GM12801 (cell line): ENCODE measurements at regions not wholly inside any gene's neighbourhood (a gene's known extent, or its start where the extent isn't known, plus 50 kb on each side); places are given as distances from the start of the nearest gene placed in this dataset.

Experiments used
- TF ChIP-seq, protein P1 (sequence below): IDR thresholded peaks from one replicate; pipeline ENCODE4 v1.5.1; 2011; ENCODE audit warnings: control low read depth; ENCODE audit not compliant: insufficient read length; ENCODE audit errors: extremely low read depth

GRCh38 chr20:11003341-11003740 is 329.5 kb upstream of the JAG1 start:
- TF ChIP-seq, protein P1, sequence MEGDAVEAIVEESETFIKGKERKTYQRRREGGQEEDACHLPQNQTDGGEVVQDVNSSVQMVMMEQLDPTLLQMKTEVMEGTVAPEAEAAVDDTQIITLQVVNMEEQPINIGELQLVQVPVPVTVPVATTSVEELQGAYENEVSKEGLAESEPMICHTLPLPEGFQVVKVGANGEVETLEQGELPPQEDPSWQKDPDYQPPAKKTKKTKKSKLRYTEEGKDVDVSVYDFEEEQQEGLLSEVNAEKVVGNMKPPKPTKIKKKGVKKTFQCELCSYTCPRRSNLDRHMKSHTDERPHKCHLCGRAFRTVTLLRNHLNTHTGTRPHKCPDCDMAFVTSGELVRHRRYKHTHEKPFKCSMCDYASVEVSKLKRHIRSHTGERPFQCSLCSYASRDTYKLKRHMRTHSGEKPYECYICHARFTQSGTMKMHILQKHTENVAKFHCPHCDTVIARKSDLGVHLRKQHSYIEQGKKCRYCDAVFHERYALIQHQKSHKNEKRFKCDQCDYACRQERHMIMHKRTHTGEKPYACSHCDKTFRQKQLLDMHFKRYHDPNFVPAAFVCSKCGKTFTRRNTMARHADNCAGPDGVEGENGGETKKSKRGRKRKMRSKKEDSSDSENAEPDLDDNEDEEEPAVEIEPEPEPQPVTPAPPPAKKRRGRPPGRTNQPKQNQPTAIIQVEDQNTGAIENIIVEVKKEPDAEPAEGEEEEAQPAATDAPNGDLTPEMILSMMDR: no peak

DNA sequence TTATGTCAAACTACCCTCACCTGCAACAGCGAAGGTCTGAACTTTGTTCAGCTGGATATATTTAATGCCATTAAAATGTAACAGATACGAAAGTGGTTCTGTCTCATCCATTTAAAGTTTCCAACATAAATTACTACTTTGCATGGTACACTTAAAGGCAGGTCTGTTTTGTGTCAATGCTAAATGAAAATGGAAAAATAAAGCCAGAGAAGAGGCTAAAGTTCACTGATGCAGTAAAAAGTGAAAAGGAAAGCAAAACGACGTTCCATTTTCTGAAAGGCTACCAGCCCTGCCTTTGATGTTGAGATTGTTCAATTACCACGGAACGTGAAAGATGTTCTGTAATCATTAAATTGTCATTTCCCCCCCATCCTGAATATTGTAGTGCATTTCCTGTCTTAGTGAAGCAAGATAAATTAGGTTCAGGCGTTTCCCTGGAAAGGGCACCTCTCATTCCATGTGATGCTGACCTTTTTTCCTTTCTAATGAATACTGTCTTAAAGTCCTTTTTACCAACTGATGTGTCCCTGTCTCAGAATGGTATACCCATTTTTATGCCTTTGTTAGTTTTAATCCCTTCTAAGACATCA is 334.7 kb upstream of the JAG1 start:
- TF ChIP-seq, protein P1: no peak

DNA sequence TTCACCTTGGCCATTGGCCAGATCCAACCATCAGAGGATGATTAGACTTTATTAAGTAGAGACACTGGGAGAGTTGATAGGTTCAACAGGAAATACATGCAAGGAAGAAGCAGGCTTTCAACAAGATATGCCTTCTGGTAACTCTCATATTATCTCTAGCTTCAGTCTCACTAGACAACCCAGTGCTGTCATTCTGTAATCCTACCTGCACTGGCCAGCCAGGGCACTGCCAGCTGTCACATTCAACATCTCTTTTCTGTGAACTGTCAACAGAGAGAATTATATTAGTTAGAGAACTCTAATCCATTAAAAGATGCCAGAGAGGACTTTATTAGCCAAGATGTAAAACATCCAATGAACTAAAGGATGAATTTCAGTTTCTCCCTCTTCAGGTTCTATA is 337.9 kb upstream of the JAG1 start:
- TF ChIP-seq, protein P1: no peak

DNA sequence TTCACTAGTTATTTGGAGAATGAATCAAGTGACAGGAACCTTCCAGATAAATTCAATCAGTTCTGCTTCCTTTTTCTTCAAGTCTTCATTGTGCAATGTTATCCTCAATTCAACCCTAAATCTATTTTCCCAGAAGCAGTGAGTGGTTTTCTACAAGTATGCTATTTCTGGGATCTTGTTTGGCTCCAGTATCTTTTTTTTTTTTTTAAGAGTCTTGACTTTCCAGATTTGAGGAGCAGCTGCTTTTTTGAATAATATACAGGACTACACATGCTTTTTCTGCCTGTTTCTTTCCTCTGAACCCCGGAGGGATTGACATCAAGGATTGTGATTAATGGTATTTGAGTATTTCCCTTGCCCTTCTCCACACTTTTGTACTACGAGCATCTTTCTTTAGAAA is 339.2 kb upstream of the JAG1 start:
- TF ChIP-seq, protein P1: no peak

DNA sequence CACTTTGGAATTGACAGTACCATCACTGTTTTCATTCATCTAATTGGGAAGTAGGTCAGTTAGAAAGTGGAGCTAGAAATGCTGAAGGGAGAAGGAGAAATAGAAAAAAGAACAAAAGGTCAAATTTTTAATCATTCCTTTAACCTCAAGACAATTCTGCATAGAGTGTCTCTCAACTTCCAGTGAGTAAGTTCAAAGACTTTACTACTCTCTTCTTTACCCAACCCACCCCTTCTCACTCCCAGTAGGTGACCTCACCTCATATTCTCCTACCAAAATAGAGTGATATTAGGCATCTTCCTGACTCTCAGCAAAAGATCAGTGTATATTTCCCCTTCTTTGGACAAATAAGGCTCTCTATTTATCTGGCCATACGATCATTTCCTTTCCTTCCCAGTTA is 340.0 kb upstream of the JAG1 start:
- TF ChIP-seq, protein P1: no peak

DNA sequence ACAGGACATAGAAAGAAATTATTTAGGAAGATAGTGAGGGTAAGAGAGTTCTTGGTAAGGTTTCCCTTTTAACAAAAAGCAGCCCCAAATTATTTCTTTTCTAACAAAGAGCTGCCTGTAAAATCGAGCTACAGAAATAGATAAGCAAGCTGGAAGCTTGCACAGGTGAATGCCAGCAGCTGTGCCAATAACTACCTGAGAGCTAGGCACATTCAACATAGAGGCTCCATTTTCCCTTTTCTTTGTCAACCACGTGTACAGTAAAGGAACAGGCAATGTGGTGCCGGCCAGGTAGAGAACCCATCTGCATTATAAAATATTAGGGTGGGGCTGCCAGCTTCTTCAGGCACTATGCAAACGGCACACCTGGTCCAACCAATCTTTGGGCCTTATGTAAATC is 341.6 kb upstream of the JAG1 start:
- TF ChIP-seq, protein P1: no peak

DNA sequence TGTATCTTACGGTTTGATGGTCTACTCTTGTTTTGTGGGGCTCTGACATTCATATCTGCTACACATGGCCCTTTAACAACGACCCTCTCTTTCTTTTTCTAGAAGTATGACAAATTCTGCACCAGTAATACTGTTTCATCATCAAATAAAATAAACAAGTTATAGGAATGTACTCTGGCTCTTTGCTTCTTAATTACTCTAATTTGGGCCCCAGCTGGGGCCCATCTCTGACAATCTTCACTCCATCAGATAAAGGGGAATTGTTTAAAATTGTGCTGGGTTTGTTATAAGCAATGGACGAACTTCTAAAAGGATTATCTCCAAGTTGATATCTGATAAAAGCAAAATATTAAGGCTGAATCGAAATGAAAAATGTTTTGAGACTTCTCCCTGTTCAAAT is 343.6 kb upstream of the JAG1 start:
- TF ChIP-seq, protein P1: no peak

GRCh38 chr20:11018668-11019170 is 344.9 kb upstream of the JAG1 start:
- TF ChIP-seq, protein P1: no peak
